AG04450 (cell line): ENCODE measurements at regions not wholly inside any gene's neighbourhood (a gene's known extent, or its start where the extent isn't known, plus 50 kb on each side); places are given as distances from the start of the nearest gene placed in this dataset.

Experiments
- CTCF ChIA-PET: fragments of 300-600, 350-600 bp; formaldehyde crosslinking; extraction: SDS; loops from one replicate; lab custom pipeline; 2022; ENCODE audit warnings: antibody characterized with exemption, inconsistent platforms; lab: Charles Lee
- POLR2A ChIA-PET: fragments of 350-600 bp; formaldehyde crosslinking; extraction: SDS; loops from one replicate; lab custom pipeline; 2021; ENCODE audit warnings: antibody characterized with exemption, inconsistent platforms; lab: Yijun Ruan, JAX
- DNase-seq: peaks from one replicate; pipeline ENCODE4 v3.0.0-alpha.2; 2011; ENCODE audit warnings: low read depth, low spot score
- H3K27ac ChIP-seq: one replicate; pipeline ENCODE4 v1.5.1; 2012; ENCODE audit warnings: low read depth, low read length, control low read depth
- H3K27me3 ChIP-seq: one replicate; pipeline ENCODE4 v1.6.0; 2012; ENCODE audit warnings: low read length; ENCODE audit not compliant: control insufficient read depth, insufficient read depth
- H3K4me3 ChIP-seq: 2 replicates; pipeline ENCODE4 v1.5.1; 2011; ENCODE audit warnings: mild to moderate bottlenecking, low read depth, low read length, control low read depth
- H3K9me3 ChIP-seq: 2 replicates; pipeline ENCODE4 v1.5.1; 2012; ENCODE audit warnings: low read length; ENCODE audit not compliant: control insufficient read depth, insufficient read depth
- CTCF ChIP-seq: IDR thresholded peaks from 2 replicates; pipeline ENCODE4 v1.5.1; 2011; ENCODE audit warnings: low read depth, low read length, control low read depth, inconsistent platforms

GRCh38 chrX:138923805-138924204, 212.3 kb upstream of the FGF13 start:
- ChIA-PET POLR2A (no interaction called here), CTCF (no interaction called here)
- Histone ChIP-seq H3K27ac (no peak overlapping the region), H3K4me3 (no peak overlapping the region), H3K27me3 (no peaks in the 10 kb centered on the region), H3K9me3 (no peaks in the 10 kb centered on the region)
- no peak for DNase-seq
- no peak for TF ChIP-seq CTCF

- POLR2A ChIA-PET, result no interaction called here
- H3K4me3 ChIP-seq, result no peak overlapping the region
- DNase-seq, result no peak
- CTCF ChIA-PET, result no interaction called here
- no peak for TF ChIP-seq CTCF
- H3K27ac ChIP-seq, result no peak overlapping the region
- no peaks in the 10 kb centered on the region for H3K9me3 ChIP-seq
- no peaks in the 10 kb centered on the region for H3K27me3 ChIP-seq
Measured at GRCh38 chrX:138921031-138921430, 209.5 kb upstream of the FGF13 start.

- H3K27ac ChIP-seq, result no peak overlapping the region
- no peak for TF ChIP-seq CTCF
- ChIA-PET POLR2A (no interaction called here), CTCF (no interaction called here)
- no peak for DNase-seq
- no peak overlapping the region for H3K4me3 ChIP-seq
- H3K9me3 ChIP-seq, result no peaks in the 10 kb centered on the region
- no peaks in the 10 kb centered on the region for H3K27me3 ChIP-seq
Measured at GRCh38 chrX:138917781-138918180, 206.3 kb upstream of the FGF13 start.

- no peak for TF ChIP-seq CTCF
- ChIA-PET CTCF (no interaction called here), POLR2A (no interaction called here)
- Histone ChIP-seq H3K27me3 (no peaks in the 10 kb centered on the region), H3K4me3 (no peak overlapping the region), H3K27ac (no peak overlapping the region), H3K9me3 (no peaks in the 10 kb centered on the region)
- DNase-seq, result no peak
Measured at GRCh38 chrX:138914767-138915166, 203.2 kb upstream of the FGF13 start.

- ChIA-PET POLR2A (no interaction called here), CTCF (no interaction called here)
- Histone ChIP-seq H3K27ac (no peak overlapping the region), H3K27me3 (no peaks in the 10 kb centered on the region), H3K9me3 (no peaks in the 10 kb centered on the region), H3K4me3 (no peak overlapping the region)
- TF ChIP-seq CTCF, result no peak
- no peak for DNase-seq
Measured at GRCh38 chrX:138908577-138908976, 197.1 kb upstream of the FGF13 start.
